ENCODE measurements at regions not wholly inside any gene's neighbourhood (a gene's known extent, or its start where the extent isn't known, plus 50 kb on each side); places are given as distances from the start of the nearest gene placed in this dataset.

DNA sequence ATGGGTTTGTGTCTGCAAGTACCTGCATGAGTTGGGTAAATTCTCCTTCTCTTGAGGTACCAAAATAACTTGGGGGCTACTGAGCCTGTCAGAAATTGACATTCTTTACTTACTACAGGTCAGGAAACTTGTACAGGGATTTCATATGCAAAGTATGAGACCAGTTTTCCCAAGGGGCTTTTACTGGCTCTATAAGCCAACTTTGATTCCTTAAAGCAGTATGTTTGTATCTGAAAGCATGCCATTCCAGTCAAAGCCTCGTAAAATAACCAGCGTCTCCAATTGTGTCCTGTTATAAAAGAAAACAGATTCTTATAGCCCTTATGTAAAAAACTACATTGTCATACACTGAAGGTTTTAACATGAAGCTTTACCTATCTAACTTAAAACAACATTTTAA is 90.2 kb downstream of the ZNF467 start:
- Mint-ChIP-seq H3K27me3 (ENCODE audit: low read depth in 3 of 3) (peaks cover 6 to 10% (median 10%) of the 10 kb centered on the region in 3 donors), H3K4me3 (no peak overlapping the region)

GRCh38 chr7:149682038-149682437 is 91.3 kb downstream of the ZNF467 start:
- H3K36me3 Mint-ChIP-seq, result no peaks in the 10 kb centered on the region
- Histone ChIP-seq H3K9me3 (replicated peaks in 1 of 2; ENCODE audit: control insufficient read depth in 1 of 2, insufficient read depth in 1 of 2, low read length in 2 of 2) (peaks cover 4 to 18% of the 10 kb centered on the region in 2 donors), H3K4me2 (replicated peaks; ENCODE audit: extremely low read depth, low read length, poor library complexity, severe bottlenecking) (no peak overlapping the region), H3K27ac (ENCODE audit: low read depth in 1 of 2, low read length in 2 of 2) (no peak overlapping the region), H3K27me3 (ENCODE audit: control insufficient read depth in 2 of 2, insufficient read depth in 2 of 2, low read length in 2 of 2) (peaks cover 0 to 4% of the 10 kb centered on the region in 2 donors), H4K20me1 (ENCODE audit: insufficient read depth, low read length) (no peaks in the 10 kb centered on the region), H3K36me3 (replicated peaks in 1 of 2; ENCODE audit: control insufficient read depth in 1 of 2, insufficient read depth in 2 of 2, low read length in 2 of 2) (no peaks in the 10 kb centered on the region), H3K79me2 (ENCODE audit: insufficient read depth, low read length) (no peaks in the 10 kb centered on the region), H3K4me3 (replicated peaks in 1 of 3; ENCODE audit: low read depth in 2 of 3, low read length in 3 of 3) (no peak overlapping the region), H3K9ac (ENCODE audit: insufficient read depth, low read length, poor library complexity, severe bottlenecking) (no peak overlapping the region), H2AFZ (ENCODE audit: insufficient read depth, low read depth, low read length, poor library complexity, severe bottlenecking) (no peak overlapping the region), H3K4me1 (ENCODE audit: control insufficient read depth in 1 of 2, insufficient read depth in 2 of 2, low read length in 2 of 2) (peaks cover 0 to 8% of the 10 kb centered on the region in 2 donors)
- TF ChIP-seq, protein P1, sequence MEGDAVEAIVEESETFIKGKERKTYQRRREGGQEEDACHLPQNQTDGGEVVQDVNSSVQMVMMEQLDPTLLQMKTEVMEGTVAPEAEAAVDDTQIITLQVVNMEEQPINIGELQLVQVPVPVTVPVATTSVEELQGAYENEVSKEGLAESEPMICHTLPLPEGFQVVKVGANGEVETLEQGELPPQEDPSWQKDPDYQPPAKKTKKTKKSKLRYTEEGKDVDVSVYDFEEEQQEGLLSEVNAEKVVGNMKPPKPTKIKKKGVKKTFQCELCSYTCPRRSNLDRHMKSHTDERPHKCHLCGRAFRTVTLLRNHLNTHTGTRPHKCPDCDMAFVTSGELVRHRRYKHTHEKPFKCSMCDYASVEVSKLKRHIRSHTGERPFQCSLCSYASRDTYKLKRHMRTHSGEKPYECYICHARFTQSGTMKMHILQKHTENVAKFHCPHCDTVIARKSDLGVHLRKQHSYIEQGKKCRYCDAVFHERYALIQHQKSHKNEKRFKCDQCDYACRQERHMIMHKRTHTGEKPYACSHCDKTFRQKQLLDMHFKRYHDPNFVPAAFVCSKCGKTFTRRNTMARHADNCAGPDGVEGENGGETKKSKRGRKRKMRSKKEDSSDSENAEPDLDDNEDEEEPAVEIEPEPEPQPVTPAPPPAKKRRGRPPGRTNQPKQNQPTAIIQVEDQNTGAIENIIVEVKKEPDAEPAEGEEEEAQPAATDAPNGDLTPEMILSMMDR (IDR thresholded peaks at IDR 0.05), result no peak
- intact Hi-C loops (cut with micrococcal nuclease), result no loop called here
- peaks cover 0 to 25% (median 7%) of the 10 kb centered on the region in 7 donors for H3K9me3 Mint-ChIP-seq
- peaks cover 6 to 10% (median 8%) of the 10 kb centered on the region in 3 donors for H3K27me3 Mint-ChIP-seq (ENCODE audit: low read depth in 3 of 3)
- DNase-seq, result no peak
- peaks cover 15% of the 10 kb centered on the region for H3K4me1 Mint-ChIP-seq
- no peak overlapping the region for H3K27ac Mint-ChIP-seq
- no peak overlapping the region for H3K4me3 Mint-ChIP-seq

More for the DNA sequence above, 90.2 kb downstream of the ZNF467 start:
- Histone ChIP-seq H3K4me3 (replicated peaks in 1 of 3; ENCODE audit: low read depth in 2 of 3, low read length in 3 of 3) (no peak overlapping the region), H3K9me3 (replicated peaks in 1 of 2; ENCODE audit: control insufficient read depth in 1 of 2, insufficient read depth in 1 of 2, low read length in 2 of 2) (peaks cover 4 to 18% of the 10 kb centered on the region in 2 donors), H2AFZ (ENCODE audit: insufficient read depth, low read depth, low read length, poor library complexity, severe bottlenecking) (no peak overlapping the region), H3K27ac (ENCODE audit: low read depth in 1 of 2, low read length in 2 of 2) (no peak overlapping the region), H3K27me3 (ENCODE audit: control insufficient read depth in 2 of 2, insufficient read depth in 2 of 2, low read length in 2 of 2) (peaks cover 0 to 4% of the 10 kb centered on the region in 2 donors), H3K4me1 (ENCODE audit: control insufficient read depth in 1 of 2, insufficient read depth in 2 of 2, low read length in 2 of 2) (peaks cover 0 to 8% of the 10 kb centered on the region in 2 donors), H3K9ac (ENCODE audit: insufficient read depth, low read length, poor library complexity, severe bottlenecking) (no peak overlapping the region), H3K4me2 (replicated peaks; ENCODE audit: extremely low read depth, low read length, poor library complexity, severe bottlenecking) (no peak overlapping the region), H3K79me2 (ENCODE audit: insufficient read depth, low read length) (no peaks in the 10 kb centered on the region), H4K20me1 (ENCODE audit: insufficient read depth, low read length) (no peaks in the 10 kb centered on the region), H3K36me3 (replicated peaks in 1 of 2; ENCODE audit: control insufficient read depth in 1 of 2, insufficient read depth in 2 of 2, low read length in 2 of 2) (no peaks in the 10 kb centered on the region)
- no peak overlapping the region for H3K27ac Mint-ChIP-seq
- intact Hi-C loops (cut with micrococcal nuclease), result no loop called here
- H3K4me1 Mint-ChIP-seq, result peaks cover 15% of the 10 kb centered on the region
- DNase-seq, result no peak
- TF ChIP-seq, protein P1 (IDR thresholded peaks at IDR 0.05), result no peak
- WGBS (ENCODE audit: insufficient coverage), result no CpG with 5 or more reads among the region's 2 CpGs
- H3K9me3 Mint-ChIP-seq, result peaks cover 0 to 24% (median 7%) of the 10 kb centered on the region in 7 donors
- H3K36me3 Mint-ChIP-seq, result no peaks in the 10 kb centered on the region

Measured in CD14-positive monocyte (primary cell).